Cardiac fibroblast (primary cell): ENCODE measurements at regions not wholly inside any gene's neighbourhood (a gene's known extent, or its start where the extent isn't known, plus 50 kb on each side); places are given as distances from the start of the nearest gene placed in this dataset.

Experiments used
- DNase-seq, 2 donors: peaks; one replicate each; pipeline versions ENCODE4 v3.0.0 to v3.0.0-alpha.2; 2010; ENCODE audit warnings: low read depth in 2 of 2
- H3K4me3 ChIP-seq, 2 donors: replicated peaks in 1 of 2; 1 replicate in 1 of 2; 2 replicates in 1 of 2; pipeline ENCODE4 v1.5.1; 2011; ENCODE audit warnings: low read depth in 2 of 2, low read length in 2 of 2, mild to moderate bottlenecking in 2 of 2, moderate library complexity in 1 of 2
- CTCF ChIP-seq: IDR thresholded peaks from one replicate; pipeline ENCODE4 v1.5.1; 2011; ENCODE audit warnings: low read depth, mild to moderate bottlenecking, low read length, inconsistent platforms

- no peak for TF ChIP-seq CTCF
- no peak overlapping the region for H3K4me3 ChIP-seq
- no peak for DNase-seq
These were observed 173.9 kb upstream of the S100G start for GRCh38 chrX:16476009-16476408.

- no peak overlapping the region for H3K4me3 ChIP-seq
- TF ChIP-seq CTCF = no peak
- DNase-seq = no peak
These were observed 173.3 kb upstream of the S100G start for GRCh38 chrX:16476692-16477091.

GRCh38 chrX:16479206-16479869 lies 170.6 kb upstream of the S100G start:
- DNase-seq = peak; percentile 6 to 73
- H3K4me3 ChIP-seq = no peak overlapping the region
- TF ChIP-seq CTCF = no peak

GRCh38 chrX:16480049-16480448 lies 169.9 kb upstream of the S100G start:
- H3K4me3 ChIP-seq = no peak overlapping the region
- no peak for DNase-seq
- TF ChIP-seq CTCF = no peak

GRCh38 chrX:16484338-16484737 lies 165.6 kb upstream of the S100G start:
- DNase-seq = peak; percentile 69 to 95
- no peak overlapping the region for H3K4me3 ChIP-seq
- no peak for TF ChIP-seq CTCF

GRCh38 chrX:16487620-16488385 lies 162.2 kb upstream of the S100G start:
- TF ChIP-seq CTCF = no peak
- peak in 1 of 2 donors; percentile 69 for DNase-seq
- H3K4me3 ChIP-seq = no peak overlapping the region
